GM12878 (cell line): ENCODE measurements at regions not wholly inside any gene's neighbourhood (a gene's known extent, or its start where the extent isn't known, plus 50 kb on each side); places are given as distances from the start of the nearest gene placed in this dataset.

Source experiments
- ATAC-seq: fragments of 200-7000 bp; cut with Tn5 transposase; 3 replicates; pipeline ENCODE4 v1.9.1; 2020; ENCODE audit warnings: mild to moderate bottlenecking, moderate library complexity
- BruUV-seq: library from RNA; stranded (reverse); fragments of 400-500 nt; replicated peaks from 2 replicates; lab custom pipeline; 2021; lab: Mats Ljungman, UMichigan
- CTCF ChIA-PET: fragments of 300-600 bp; sonication (Branson Sonifier 250); formaldehyde crosslinking; extraction: SDS; loops from one replicate; lab custom pipeline; 2021; ENCODE audit warnings: inconsistent platforms; lab: Yijun Ruan, JAX
- POLR2A ChIA-PET: fragments of 350-600 bp; formaldehyde crosslinking; extraction: SDS; loops from one replicate; lab custom pipeline; 2021; ENCODE audit warnings: inconsistent platforms; lab: Charles Lee
- RAD21 ChIA-PET: fragments of 300-600 bp; sonication (Branson Sonifier 250); formaldehyde crosslinking; loops from one replicate; lab custom pipeline; 2023; ENCODE audit warnings: antibody characterized with exemption; ENCODE audit not compliant: unreplicated experiment; lab: Charles Lee
- SMC1A ChIA-PET: fragments of 300-600 bp; sonication (Branson Sonifier 250); formaldehyde crosslinking; loops from one replicate; lab custom pipeline; 2023; ENCODE audit not compliant: unreplicated experiment, uncharacterized antibody; lab: Charles Lee
- DNase-seq: peaks from one replicate; pipeline ENCODE4 v3.0.0-alpha.2; 2011; ENCODE audit warnings: low read depth, low spot score
- FAIRE-seq: peaks from 3 replicates; lab custom pipeline; 2011; peaks lifted over from hg19 to GRCh38; lab: Jason Lieb, UNC
- H2AFZ ChIP-seq: 2 replicates; pipeline ENCODE4 v1.6.0; 2011; ENCODE audit warnings: low read depth, low read length, control low read depth; ENCODE audit not compliant: control insufficient read depth
- H3K27ac ChIP-seq: 2 replicates; pipeline ENCODE4 v1.5.1; 2011; ENCODE audit warnings: control low read depth; ENCODE audit not compliant: control insufficient read depth, insufficient read depth
- H3K27me3 ChIP-seq, 2 experiments: replicated peaks in 1 of 2; 2 replicates each; pipeline versions ENCODE4 v1.6.0 to v1.6.1; 2011; ENCODE audit warnings: low read length in 1 of 2; ENCODE audit not compliant: control insufficient read depth in 2 of 2, insufficient read depth in 2 of 2
- H3K36me3 ChIP-seq, 2 experiments: 2 replicates each; pipeline ENCODE4 v1.5.1; 2011; ENCODE audit warnings: low read length in 1 of 2; ENCODE audit not compliant: control insufficient read depth in 2 of 2, insufficient read depth in 2 of 2
- H3K4me1 ChIP-seq: 2 replicates; pipeline ENCODE4 v1.6.1; 2011; ENCODE audit warnings: mild to moderate bottlenecking, low read length, moderate library complexity, mixed read lengths; ENCODE audit not compliant: control insufficient read depth, insufficient read depth
- H3K4me2 ChIP-seq: 2 replicates; pipeline ENCODE4 v1.6.0; 2011; ENCODE audit warnings: control low read depth; ENCODE audit not compliant: control insufficient read depth, insufficient read depth
- H3K4me3 ChIP-seq: fragments of 200-600 bp; sonication (generic); 2 replicates; pipeline ENCODE4 v1.5.1; 2016
- H3K79me2 ChIP-seq: 2 replicates; pipeline ENCODE4 v1.6.0; 2011; ENCODE audit warnings: low read length; ENCODE audit not compliant: control insufficient read depth, insufficient read depth
- H3K9ac ChIP-seq: 2 replicates; pipeline ENCODE4 v1.8.0; 2011; ENCODE audit warnings: low read length, control low read depth, mixed read lengths; ENCODE audit not compliant: control insufficient read depth, insufficient read depth
- H3K9me3 ChIP-seq: replicated peaks from 3 replicates; pipeline ENCODE4 v1.5.1; 2011; ENCODE audit warnings: mild to moderate bottlenecking, low read length; ENCODE audit not compliant: control insufficient read depth, insufficient read depth
- H4K20me1 ChIP-seq: 2 replicates; pipeline ENCODE4 v1.6.0; 2011; ENCODE audit not compliant: control insufficient read depth, insufficient read depth
- CREB1 ChIP-seq: IDR thresholded peaks from 2 replicates; pipeline ENCODE4 v1.6.1; 2012; ENCODE audit warnings: low read depth, mild to moderate bottlenecking, inconsistent platforms
- HCFC1 ChIP-seq: fragments of 150-350 bp; IDR thresholded peaks from 2 replicates; pipeline ENCODE4 v1.6.1; 2014; ENCODE audit warnings: low read length
- HSF1 ChIP-seq: fragments of 150-350 bp; IDR thresholded peaks from 2 replicates; pipeline ENCODE4 v1.6.1; 2014; ENCODE audit warnings: mild to moderate bottlenecking, low read depth, low read length
- MYB ChIP-seq: fragments of 150-350 bp; IDR thresholded peaks from 2 replicates; pipeline ENCODE4 v1.6.1; 2014; ENCODE audit warnings: mild to moderate bottlenecking, low read depth, low read length, borderline replicate concordance
- NR2F1 ChIP-seq: fragments of 450-650 bp; conservative IDR thresholded peaks from 2 replicates; pipeline ENCODE4 v1.6.1; 2017; ENCODE audit warnings: mild to moderate bottlenecking
- POLR2AphosphoS5 ChIP-seq: IDR thresholded peaks from 2 replicates; pipeline ENCODE4 v1.6.1; 2011; ENCODE audit warnings: mild to moderate bottlenecking, low read length, inconsistent platforms
- RFX5 ChIP-seq: IDR thresholded peaks from 2 replicates; pipeline ENCODE4 v1.6.1; 2011; ENCODE audit warnings: low read depth, low read length, improper control_type of control experiment
- SRF ChIP-seq, 2 experiments: IDR thresholded peaks; 2 replicates each; pipeline ENCODE4 v1.6.1; 2011; ENCODE audit warnings: low read depth in 2 of 2, low read length in 2 of 2, mild to moderate bottlenecking in 1 of 2, moderate library complexity in 1 of 2
- ZNF592 ChIP-seq: fragments of 450-650 bp; IDR thresholded peaks from 2 replicates; pipeline ENCODE4 v1.6.1; 2017; ENCODE audit warnings: mild to moderate bottlenecking, moderate library complexity
- WGBS: methylation state at CpG from one replicate; pipeline ENCODE4 v1.1.6; 2016; ENCODE audit warnings: low lambda C conversion rate; ENCODE audit not compliant: insufficient replicate concordance, insufficient coverage; ENCODE audit errors: missing lambda C conversion rate; 5-methylcytosine and 5-hydroxymethylcytosine counted together
- in situ Hi-C: fragments of 300-500 bp; cut with MboI; formaldehyde crosslinking; loops from 9 replicates; pipeline ENCODE4 v1.14.3; 2018; ENCODE audit warnings: mixed read lengths
- intact Hi-C: fragments of 100-400 bp; cut with micrococcal nuclease; formaldehyde crosslinking; loops from one replicate; pipeline ENCODE4 v1.14.2; 2022; ENCODE audit not compliant: unreplicated experiment
- TF ChIP-seq, protein P1 (sequence below): fragments of 450-650 bp; IDR thresholded peaks from 2 replicates; pipeline ENCODE4 v1.6.1; 2017; ENCODE audit warnings: mild to moderate bottlenecking, low read depth, inconsistent platforms; ENCODE audit not compliant: poor library complexity, severe bottlenecking

DNA sequence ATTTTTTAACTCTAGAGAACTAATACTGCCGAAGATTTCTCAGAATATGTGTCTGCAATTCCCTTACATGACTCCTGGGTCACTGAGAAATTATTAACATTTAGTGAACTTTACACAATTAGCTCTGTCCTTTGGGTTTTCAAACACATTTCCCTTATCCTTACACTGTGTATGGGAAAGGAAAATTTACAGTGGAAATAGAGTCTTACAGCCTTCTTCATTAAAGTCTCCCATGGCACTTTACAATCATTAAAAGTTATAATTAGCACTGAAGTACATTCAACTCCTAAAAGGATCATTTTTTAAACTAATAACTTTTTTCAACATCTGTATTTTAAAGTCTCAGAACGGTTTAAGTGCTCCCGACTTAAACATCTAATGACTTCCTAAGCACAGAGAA is 627.5 kb upstream of the TYRP1 start (continued):
- no peak for TF ChIP-seq NR2F1
- TF ChIP-seq ZNF592: no peak

DNA sequence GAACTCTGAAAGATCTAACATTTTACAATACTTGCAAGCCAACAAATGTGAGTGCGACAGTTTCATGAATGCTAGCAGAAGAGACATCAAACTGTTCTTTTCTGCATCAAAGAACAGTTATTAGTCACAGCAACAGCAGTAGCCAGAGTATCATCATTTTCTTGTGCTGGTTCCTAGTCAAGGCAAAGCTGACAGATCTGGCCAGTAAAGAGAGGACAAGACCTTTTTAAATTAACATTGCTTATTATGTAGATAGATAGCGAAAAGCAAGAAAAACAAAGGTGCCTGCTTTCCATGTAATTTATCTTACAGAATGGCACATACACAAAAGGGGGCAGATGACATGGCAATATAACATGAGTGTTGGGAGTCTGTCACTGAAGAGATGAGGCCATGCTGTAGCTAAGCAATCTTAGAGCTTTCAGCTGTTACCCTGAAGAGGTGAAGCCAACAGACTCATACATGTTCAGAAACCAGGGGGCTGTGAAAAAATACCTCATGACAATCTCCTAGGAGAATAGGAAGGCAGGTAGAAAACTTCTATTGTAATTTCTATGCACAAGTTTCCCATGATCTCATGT is 626.6 kb upstream of the TYRP1 start:
- Histone ChIP-seq H3K36me3 (no peaks in the 10 kb centered on the region), H4K20me1 (no peaks in the 10 kb centered on the region), H2AFZ (no peak overlapping the region), H3K4me1 (no peaks in the 10 kb centered on the region), H3K79me2 (no peaks in the 10 kb centered on the region), H3K27me3 (no peaks in the 10 kb centered on the region)
- CTCF ChIA-PET: no interaction called here
- RAD21 ChIA-PET: no interaction called here
- in situ Hi-C loops: no loop called here
- no peak for DNase-seq
- POLR2A ChIA-PET: no interaction called here
- TF ChIP-seq MYB (no peak), CREB1 (no peak), HSF1 (no peak), HCFC1 (no peak), POLR2AphosphoS5 (no peak), RFX5 (no peak), SRF (IDR thresholded peaks at IDR 0.05; ENCODE audit: low read depth in 2 of 2, low read length in 2 of 2) (no peak)
- TF ChIP-seq, protein P1, sequence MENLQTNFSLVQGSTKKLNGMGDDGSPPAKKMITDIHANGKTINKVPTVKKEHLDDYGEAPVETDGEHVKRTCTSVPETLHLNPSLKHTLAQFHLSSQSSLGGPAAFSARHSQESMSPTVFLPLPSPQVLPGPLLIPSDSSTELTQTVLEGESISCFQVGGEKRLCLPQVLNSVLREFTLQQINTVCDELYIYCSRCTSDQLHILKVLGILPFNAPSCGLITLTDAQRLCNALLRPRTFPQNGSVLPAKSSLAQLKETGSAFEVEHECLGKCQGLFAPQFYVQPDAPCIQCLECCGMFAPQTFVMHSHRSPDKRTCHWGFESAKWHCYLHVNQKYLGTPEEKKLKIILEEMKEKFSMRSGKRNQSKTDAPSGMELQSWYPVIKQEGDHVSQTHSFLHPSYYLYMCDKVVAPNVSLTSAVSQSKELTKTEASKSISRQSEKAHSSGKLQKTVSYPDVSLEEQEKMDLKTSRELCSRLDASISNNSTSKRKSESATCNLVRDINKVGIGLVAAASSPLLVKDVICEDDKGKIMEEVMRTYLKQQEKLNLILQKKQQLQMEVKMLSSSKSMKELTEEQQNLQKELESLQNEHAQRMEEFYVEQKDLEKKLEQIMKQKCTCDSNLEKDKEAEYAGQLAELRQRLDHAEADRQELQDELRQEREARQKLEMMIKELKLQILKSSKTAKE: no peak
- TF ChIP-seq, all 136 proteins: peak for 0
- intact Hi-C loops: no loop called here
- ATAC-seq (no peak), FAIRE-seq (no peak)
- no peaks in the 10 kb centered on the region for H3K9me3 ChIP-seq
- H3K4me2 ChIP-seq: no peak overlapping the region
- H3K27ac ChIP-seq: no peak overlapping the region
- SMC1A ChIA-PET: no interaction called here
- no TSS peak for BruUV-seq
- no peak overlapping the region for H3K9ac ChIP-seq
- WGBS: 3% methylated on average over 2 of the region's 2 CpGs
- no peak overlapping the region for H3K4me3 ChIP-seq
